CD4-positive, alpha-beta T cell (primary cell): ENCODE measurements at regions not wholly inside any gene's neighbourhood (a gene's known extent, or its start where the extent isn't known, plus 50 kb on each side); places are given as distances from the start of the nearest gene placed in this dataset.

Experiments used
- ATAC-seq: fragments of 200-7000 bp; cut with Tn5 transposase; one replicate; pipeline ENCODE4 v1.10.0; 2022; ENCODE audit warnings: mild to moderate bottlenecking; ENCODE audit not compliant: poor library complexity
- CTCF ChIA-PET: fragments of 350-600 bp; sonication (Branson Sonifier 250); formaldehyde crosslinking; loops from one replicate; lab custom pipeline; 2021; ENCODE audit warnings: antibody characterized with exemption, inconsistent platforms; lab: Charles Lee
- POLR2A ChIA-PET: fragments of 350-600 bp; sonication (Branson Sonifier 250); formaldehyde crosslinking; loops from one replicate; lab custom pipeline; 2021; ENCODE audit warnings: antibody characterized with exemption, inconsistent platforms; lab: Charles Lee
- DNase-seq, 14 experiments: peaks; one replicate each; pipeline ENCODE4 v3.0.0-alpha.2; 2013 to 2020; ENCODE audit warnings: mixed read lengths in 2 of 14
- H3K27ac ChIP-seq, 2 donors: one replicate each; pipeline versions ENCODE4 v1.5.1 to v1.7.0; 2013; ENCODE audit warnings: low read length in 2 of 2, low read depth in 1 of 2, mild to moderate bottlenecking in 1 of 2
- H3K27me3 ChIP-seq, 2 experiments: 1 replicate in 1 of 2; 2 replicates in 1 of 2; pipeline versions ENCODE4 v1.6.1 to v1.7.0; 2013; ENCODE audit warnings: low read length in 2 of 2, control low read depth in 1 of 2, mild to moderate bottlenecking in 1 of 2, moderate library complexity in 1 of 2; ENCODE audit not compliant: insufficient read depth in 2 of 2, control insufficient read depth in 1 of 2
- H3K36me3 ChIP-seq: one replicate; pipeline ENCODE4 v1.6.1; 2013; ENCODE audit warnings: low read length, control low read depth; ENCODE audit not compliant: insufficient read depth
- H3K4me1 ChIP-seq: one replicate; pipeline ENCODE4 v1.6.1; 2013; ENCODE audit warnings: low read length, control low read depth; ENCODE audit not compliant: insufficient read depth
- H3K4me3 ChIP-seq: one replicate; pipeline ENCODE4 v1.5.1; 2013; ENCODE audit warnings: mild to moderate bottlenecking, low read length, moderate library complexity
- H3K9me3 ChIP-seq, 2 experiments: 1 replicate in 1 of 2; 2 replicates in 1 of 2; pipeline versions ENCODE4 v1.6.1 to v1.7.0; 2013; ENCODE audit warnings: low read length in 2 of 2, mild to moderate bottlenecking in 2 of 2, control low read depth in 1 of 2, moderate library complexity in 1 of 2; ENCODE audit not compliant: control insufficient read depth in 1 of 2, insufficient read depth in 1 of 2
- H3K27ac Mint-ChIP-seq: one replicate; pipeline ENCODE4 v1.8.0; 2020; ENCODE audit warnings: mixed read lengths
- H3K27me3 Mint-ChIP-seq: one replicate; pipeline ENCODE4 v1.8.0; 2021; ENCODE audit warnings: mixed read lengths
- H3K36me3 Mint-ChIP-seq: one replicate; pipeline ENCODE4 v1.8.0; 2021; ENCODE audit warnings: low read depth, mixed read lengths
- H3K4me1 Mint-ChIP-seq: one replicate; pipeline ENCODE4 v1.8.0; 2021; ENCODE audit warnings: low read depth, mixed read lengths
- H3K4me3 Mint-ChIP-seq: one replicate; pipeline ENCODE4 v1.8.0; 2020; ENCODE audit warnings: mild to moderate bottlenecking, mixed read lengths
- H3K9me3 Mint-ChIP-seq: one replicate; pipeline ENCODE4 v1.8.0; 2020; ENCODE audit warnings: mixed read lengths
- intact Hi-C, 2 experiments: fragments of 100-400 bp; cut with DNase I in 1 of 2; cut with micrococcal nuclease in 1 of 2; formaldehyde crosslinking; loops; one replicate each; pipeline versions ENCODE4 v1.15.1 to v1.9.0; 2023 to 2025; cut with DNase I, micrococcal nuclease
- TF ChIP-seq, protein P1 (sequence below): fragments of 200-600 bp; IDR thresholded peaks from one replicate; pipeline ENCODE4 v1.8.0; 2022; ENCODE audit warnings: antibody characterized with exemption, mild to moderate bottlenecking

DNA sequence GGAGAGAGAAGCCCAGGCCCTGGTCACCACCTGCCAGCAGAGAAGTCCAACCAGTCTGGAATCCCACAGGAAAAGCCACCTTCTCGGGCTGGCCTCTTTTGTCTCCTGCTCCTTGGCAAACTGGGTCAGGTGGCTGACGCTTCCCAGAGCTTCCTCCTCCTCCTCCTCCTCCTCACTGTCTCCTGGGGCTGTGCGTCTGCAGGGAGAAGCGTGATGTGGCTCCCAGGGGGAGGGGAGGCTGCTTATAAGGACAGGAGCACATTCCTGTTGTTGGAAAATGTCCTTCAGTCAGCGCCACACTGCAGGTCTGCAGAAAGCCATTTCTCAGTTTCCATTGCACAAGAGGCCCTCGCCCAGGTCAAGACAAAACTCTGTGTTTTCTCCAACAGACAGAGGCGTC lies 1316.5 kb downstream of the BRD1 start:
- Histone ChIP-seq H3K27ac (no peak overlapping the region), H3K27me3 (no peaks in the 10 kb centered on the region), H3K4me3 (no peak overlapping the region), H3K4me1 (no peaks in the 10 kb centered on the region), H3K36me3 (no peaks in the 10 kb centered on the region), H3K9me3 (no peaks in the 10 kb centered on the region)
- Mint-ChIP-seq H3K9me3 (no peaks in the 10 kb centered on the region), H3K4me1 (no peaks in the 10 kb centered on the region), H3K27ac (no peak overlapping the region), H3K27me3 (no peaks in the 10 kb centered on the region), H3K4me3 (no peak overlapping the region), H3K36me3 (no peaks in the 10 kb centered on the region)
- ATAC-seq, result no peak
- intact Hi-C loops, result no loop called here
- CTCF ChIA-PET, result no interaction called here
- POLR2A ChIA-PET, result no interaction called here
- no peak for DNase-seq
- TF ChIP-seq, protein P1, sequence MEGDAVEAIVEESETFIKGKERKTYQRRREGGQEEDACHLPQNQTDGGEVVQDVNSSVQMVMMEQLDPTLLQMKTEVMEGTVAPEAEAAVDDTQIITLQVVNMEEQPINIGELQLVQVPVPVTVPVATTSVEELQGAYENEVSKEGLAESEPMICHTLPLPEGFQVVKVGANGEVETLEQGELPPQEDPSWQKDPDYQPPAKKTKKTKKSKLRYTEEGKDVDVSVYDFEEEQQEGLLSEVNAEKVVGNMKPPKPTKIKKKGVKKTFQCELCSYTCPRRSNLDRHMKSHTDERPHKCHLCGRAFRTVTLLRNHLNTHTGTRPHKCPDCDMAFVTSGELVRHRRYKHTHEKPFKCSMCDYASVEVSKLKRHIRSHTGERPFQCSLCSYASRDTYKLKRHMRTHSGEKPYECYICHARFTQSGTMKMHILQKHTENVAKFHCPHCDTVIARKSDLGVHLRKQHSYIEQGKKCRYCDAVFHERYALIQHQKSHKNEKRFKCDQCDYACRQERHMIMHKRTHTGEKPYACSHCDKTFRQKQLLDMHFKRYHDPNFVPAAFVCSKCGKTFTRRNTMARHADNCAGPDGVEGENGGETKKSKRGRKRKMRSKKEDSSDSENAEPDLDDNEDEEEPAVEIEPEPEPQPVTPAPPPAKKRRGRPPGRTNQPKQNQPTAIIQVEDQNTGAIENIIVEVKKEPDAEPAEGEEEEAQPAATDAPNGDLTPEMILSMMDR, result no peak

DNA sequence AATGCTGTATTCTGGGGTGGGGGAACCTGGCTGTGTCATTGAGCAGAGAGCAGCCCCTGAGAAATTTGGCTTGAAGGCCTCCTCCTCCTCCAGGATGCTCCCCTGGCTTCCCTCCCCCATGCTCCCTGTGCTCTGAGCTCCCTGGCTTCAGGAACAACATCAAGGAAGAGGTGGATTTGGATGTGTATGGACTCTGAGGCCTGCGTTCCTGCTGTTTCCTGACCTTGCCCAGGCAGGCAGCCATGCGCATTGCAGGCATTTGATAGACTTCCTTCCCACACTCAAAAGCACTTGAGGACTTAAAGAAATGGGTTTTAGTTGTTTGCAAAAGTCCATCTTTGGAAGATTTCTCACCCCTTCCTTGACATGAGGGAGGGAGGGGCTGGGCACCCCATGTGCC lies 1317.1 kb downstream of the BRD1 start:
- Mint-ChIP-seq H3K4me1 (no peaks in the 10 kb centered on the region), H3K36me3 (no peaks in the 10 kb centered on the region), H3K9me3 (no peaks in the 10 kb centered on the region)

DNA sequence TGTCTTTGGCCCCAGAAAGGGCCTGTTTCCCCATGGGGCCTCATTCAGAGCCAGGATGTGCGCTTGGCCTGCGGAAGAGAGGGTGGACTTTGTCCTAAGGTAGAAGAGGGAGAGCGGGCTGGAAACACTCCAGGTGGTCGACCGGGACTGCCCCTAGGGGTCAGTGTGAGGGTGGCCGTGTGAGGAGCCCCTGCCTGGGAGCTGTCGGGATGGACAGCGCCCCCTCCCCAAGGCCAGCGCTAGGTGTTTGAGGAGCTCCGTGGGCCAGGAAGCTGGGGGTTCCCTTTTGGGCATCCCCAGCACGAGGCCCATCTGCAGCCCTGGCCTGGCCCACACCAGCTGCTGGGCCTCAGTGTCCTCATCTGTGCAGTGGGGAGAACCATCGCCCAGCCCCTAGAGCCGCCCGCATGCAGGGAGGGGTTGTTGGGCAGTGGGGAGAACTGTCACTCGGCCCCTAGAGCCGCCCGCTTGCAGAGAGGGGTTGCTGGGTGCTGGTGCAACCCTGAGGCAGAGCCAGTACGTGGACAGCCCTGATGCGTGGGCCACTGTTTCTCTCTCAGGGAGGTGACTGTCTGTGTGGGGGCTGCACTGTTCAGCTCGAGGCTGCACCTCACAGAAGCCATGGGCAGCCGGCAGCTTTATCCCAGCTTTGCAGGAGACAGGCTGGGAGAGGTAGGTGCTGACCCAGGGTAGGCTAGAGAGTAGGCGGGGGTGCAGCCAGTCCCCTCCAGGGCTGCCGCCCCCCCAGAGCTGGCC lies 1319.9 kb downstream of the BRD1 start:
- no peak overlapping the region for H3K4me3 Mint-ChIP-seq
- intact Hi-C loops, result loop anchor here in 1 of 2 experiments (10.0 kb wide), 1 partner anchor 63 kb away; no protein-coding TSS in a partner anchor
- no peak overlapping the region for H3K27ac ChIP-seq
- H3K27ac Mint-ChIP-seq, result no peak overlapping the region
- DNase-seq (no peak), ATAC-seq (no peak)
- no peaks in the 10 kb centered on the region for H3K9me3 Mint-ChIP-seq
- TF ChIP-seq, protein P1, result no peak
- H3K36me3 Mint-ChIP-seq, result no peaks in the 10 kb centered on the region
- H3K27me3 Mint-ChIP-seq, result no peaks in the 10 kb centered on the region
- no peaks in the 10 kb centered on the region for H3K9me3 ChIP-seq
- H3K4me1 Mint-ChIP-seq, result no peaks in the 10 kb centered on the region
- no peaks in the 10 kb centered on the region for H3K27me3 ChIP-seq
- H3K4me3 ChIP-seq, result no peak overlapping the region
- ChIA-PET POLR2A (no interaction called here), CTCF (no interaction called here)
- H3K36me3 ChIP-seq, result no peaks in the 10 kb centered on the region
- no peaks in the 10 kb centered on the region for H3K4me1 ChIP-seq

More for the DNA sequence above, 1317.1 kb downstream of the BRD1 start:
- intact Hi-C loops, result no loop called here
- CTCF ChIA-PET, result no interaction called here
- Histone ChIP-seq H3K27me3 (no peaks in the 10 kb centered on the region), H3K36me3 (no peaks in the 10 kb centered on the region), H3K27ac (no peak overlapping the region), H3K4me1 (no peaks in the 10 kb centered on the region), H3K4me3 (no peak overlapping the region), H3K9me3 (no peaks in the 10 kb centered on the region)
- H3K27ac Mint-ChIP-seq, result no peak overlapping the region
- DNase-seq, result no peak
- POLR2A ChIA-PET, result no interaction called here
- TF ChIP-seq, protein P1, result no peak
- no peak overlapping the region for H3K4me3 Mint-ChIP-seq
- H3K27me3 Mint-ChIP-seq, result no peaks in the 10 kb centered on the region
- ATAC-seq, result no peak
